HG03558 (cell line): ENCODE measurements at regions not wholly inside any gene's neighbourhood (a gene's known extent, or its start where the extent isn't known, plus 50 kb on each side); places are given as distances from the start of the nearest gene placed in this dataset.

Experiments
- ATAC-seq: cut with Tn5 transposase; IDR thresholded peaks from one replicate; pipeline ENCODE4 v1.9.1; 2021; ENCODE audit warnings: moderate number of reproducible peaks; ENCODE audit not compliant: unreplicated experiment; ENCODE audit errors: extremely low read depth

DNA sequence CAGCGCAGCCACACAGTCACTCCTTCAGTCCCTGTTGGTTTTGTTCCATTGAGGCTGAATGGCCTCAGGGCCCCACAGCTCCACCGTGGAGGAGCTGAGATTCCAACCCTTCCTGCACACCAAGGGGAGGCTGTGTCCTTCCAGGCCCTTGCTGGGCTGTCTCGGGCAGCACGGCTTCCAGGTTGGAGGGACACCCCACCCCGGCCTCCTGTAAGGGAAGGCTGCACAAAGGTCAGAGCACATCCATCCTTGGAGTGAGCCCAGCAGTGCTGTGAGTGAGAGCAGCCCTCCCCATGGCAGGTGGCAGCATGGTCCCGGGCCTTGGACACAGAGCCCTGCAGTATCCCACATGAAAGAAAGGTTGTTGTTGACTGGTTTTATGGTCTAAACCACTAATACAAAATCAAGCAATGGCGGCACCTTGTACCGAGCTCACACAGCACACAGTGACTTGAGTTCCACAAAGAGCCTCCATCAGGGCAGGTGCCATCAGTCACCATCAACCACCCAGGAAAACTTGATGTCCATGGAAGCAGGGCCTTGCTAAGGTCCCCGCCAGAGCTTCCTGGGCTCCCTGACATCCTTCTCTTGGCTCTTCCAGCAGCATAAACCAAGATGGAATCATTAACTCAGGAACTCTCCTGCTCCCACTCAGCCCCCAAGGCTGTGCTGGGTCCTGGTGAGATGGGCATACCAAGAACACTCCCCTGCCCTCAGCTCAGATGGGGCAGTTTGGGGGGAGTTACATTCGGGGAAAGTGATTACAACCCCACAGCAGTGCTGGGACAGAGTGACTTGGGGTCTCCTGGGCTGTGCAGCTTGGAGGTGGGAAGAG is 1500.4 kb downstream of the TBC1D22A start:
- no peak for ATAC-seq

DNA sequence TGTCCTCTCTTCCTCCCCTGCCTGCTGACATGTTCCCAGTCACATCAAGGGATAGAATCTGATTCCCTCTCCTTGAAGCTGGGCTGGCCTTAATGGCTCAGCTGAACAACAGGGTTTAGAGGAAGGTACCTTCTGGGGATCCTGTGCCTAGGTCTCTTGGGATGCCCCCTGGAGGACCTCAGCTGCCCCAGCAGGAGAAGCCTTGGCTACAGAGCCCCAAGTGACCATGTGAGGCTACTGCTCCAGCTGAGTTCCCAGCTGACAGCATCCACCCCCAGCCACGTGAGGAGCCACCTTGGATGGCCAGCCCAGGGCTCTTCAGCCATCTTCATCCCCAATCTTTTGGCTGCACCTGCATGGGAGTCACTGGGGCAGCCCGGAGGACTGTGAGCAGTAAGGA is 1499.3 kb downstream of the TBC1D22A start:
- no peak for ATAC-seq

DNA sequence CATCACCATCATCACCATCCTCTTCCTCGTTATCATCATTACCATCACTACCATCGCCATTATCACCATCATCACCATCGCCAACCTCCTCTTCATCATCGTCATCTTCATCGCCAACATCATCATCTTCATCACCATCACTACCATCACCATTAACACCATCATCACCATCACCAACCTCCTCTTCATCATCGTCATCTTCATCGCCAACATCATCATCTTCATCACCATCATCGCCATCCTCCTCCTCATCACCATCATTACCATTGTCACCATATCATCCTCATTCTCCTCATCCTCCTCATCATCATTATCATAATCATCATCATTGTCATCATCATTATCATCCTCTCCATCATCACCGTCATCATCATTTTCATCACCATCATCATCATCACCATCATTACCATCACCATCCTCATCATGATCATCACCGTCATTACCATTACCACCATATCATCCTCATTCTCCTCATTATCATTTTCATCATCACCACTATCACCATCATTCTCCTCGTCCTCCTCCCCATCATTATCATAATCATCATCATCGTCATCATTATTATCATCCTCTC is 1498.7 kb downstream of the TBC1D22A start:
- no peak for ATAC-seq

DNA sequence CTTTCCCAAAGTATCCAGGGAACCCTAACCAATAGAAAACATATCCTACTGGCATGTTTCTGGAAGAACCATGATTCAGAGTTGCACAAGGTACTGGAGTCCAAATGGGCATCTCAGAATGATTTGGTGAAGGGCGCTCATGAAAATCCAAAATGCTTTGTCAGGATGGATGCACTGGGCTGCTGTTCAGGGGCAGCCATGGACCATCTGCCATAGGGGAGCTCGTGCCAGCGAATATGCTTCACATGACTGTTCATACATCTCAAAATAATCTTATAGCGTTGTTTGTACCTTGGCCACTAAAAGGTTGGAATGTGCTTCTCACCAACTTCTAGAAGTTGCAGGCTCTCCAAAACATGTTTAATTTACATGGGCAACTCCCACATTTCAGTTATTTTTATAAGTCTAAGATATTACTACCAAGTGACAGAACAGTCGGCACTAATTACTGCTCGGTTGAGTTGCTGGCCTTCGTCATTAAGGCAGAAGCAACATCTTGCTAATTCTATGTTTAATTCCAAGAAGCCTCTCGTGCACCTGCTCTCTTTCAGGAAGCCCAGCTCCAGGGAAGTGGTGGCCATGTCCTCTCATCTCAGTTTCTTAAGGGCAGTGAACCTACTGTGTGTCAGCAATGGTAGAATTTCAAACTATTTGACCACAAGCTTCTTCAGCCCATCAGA is 1497.7 kb downstream of the TBC1D22A start:
- no peak for ATAC-seq

DNA sequence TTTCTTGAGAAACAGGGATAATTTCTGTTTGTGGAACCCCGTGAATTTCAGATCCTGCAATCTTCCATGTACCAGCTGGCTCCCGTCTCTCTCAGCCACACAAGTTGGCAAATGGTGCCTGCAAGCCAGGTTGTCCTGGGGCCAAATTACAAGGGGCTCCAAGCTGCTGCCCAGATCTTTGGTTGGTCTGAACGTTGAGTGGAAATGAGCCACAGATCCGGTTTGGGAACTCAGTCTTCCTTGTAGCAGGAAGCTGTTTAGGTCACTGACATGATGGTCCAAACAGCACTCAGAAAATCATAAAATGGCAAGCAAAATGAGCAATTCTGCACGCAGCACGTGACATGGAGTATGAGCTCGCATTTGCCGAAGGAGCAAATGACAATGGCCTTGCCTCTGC is 1496.4 kb downstream of the TBC1D22A start:
- ATAC-seq: no peak

DNA sequence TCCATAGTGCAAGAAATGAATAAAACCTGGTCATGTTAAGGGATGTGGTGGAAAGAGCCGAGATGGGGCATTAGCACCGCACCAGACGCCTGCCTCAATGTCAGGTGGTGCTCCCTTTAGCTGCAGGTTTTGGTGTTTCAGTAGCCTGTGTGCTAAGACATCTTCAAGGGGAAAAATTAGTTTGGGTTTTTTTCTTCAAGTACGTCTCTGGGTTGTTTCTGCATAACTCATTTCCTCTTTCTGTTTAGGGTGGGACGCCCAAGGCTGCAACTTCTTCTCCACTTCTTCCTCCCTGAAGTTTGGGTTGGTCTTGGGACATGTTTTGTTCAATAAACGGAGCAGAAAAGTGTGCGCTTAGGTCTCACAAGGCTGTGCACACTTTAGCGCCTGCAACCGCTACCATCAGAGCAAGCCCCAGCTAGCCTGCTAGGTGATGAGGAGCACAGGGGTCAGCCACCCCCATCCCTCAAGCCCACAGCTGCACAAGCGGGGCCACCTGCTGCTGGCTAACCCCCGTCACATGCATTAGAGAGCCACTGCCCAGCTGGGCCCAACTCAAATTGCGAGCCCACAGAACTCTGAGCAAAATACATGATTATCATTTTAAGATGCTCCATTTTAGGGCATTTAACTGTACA is 1495.7 kb downstream of the TBC1D22A start:
- no peak for ATAC-seq

DNA sequence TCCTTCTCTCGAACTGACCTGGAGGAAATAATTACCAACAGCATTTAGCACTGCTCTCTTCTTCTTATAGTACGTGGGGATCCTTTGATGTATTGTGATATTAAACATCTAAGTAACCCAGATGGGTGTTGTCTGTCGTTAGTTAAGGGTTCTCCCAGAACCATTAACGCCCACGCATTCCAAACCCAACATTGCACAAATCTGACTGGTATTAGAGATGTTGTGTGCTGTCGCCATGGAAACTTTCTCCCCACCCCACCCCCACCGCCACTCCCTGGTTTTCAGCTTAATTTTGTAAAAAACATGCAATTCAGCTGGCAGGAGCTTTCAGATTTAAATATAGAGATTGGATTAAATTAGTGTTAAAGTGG is 1495.2 kb downstream of the TBC1D22A start:
- no peak for ATAC-seq

DNA sequence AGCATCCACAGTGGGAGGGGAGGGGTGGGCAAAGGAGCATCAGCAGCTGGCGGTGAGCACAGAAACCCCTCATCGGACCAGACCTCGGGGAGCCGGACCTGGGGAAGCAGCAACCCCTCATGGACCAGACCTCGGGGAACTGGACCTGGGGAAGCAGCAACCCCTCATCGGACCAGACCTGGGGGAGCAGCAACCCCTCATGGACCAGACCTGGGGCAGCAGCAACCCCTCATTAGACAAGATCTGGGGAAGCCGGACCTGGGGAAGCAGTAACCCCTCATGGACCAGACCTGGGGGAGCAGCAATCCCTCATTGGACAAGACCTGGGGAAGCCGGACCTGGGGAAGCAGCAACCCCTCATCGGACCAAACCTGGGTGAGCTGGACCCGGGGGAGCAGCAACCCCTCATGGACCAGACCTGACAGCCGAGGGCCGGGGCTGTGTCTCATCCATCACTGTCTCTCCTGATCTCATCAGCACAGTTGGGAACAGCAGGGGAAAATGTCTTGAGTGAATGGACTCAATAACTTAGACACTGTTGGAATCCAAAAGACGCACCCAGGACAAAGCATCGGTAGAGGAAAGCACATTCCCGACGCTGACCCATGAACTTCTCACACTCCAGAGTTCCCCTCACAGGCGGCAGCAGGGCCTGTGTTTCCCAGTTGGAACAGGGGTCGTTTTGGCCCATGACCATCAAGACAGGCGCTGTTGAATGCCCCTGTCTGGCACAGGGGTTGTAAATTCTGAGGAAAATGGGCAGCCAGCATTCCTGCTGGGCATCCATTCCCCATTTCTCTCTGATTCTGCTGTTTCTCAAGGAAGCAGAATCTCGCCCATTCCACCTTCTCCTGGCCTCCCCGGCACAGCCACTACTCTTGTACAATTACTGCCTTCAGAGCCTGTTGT is 1494.6 kb downstream of the TBC1D22A start:
- no peak for ATAC-seq

DNA sequence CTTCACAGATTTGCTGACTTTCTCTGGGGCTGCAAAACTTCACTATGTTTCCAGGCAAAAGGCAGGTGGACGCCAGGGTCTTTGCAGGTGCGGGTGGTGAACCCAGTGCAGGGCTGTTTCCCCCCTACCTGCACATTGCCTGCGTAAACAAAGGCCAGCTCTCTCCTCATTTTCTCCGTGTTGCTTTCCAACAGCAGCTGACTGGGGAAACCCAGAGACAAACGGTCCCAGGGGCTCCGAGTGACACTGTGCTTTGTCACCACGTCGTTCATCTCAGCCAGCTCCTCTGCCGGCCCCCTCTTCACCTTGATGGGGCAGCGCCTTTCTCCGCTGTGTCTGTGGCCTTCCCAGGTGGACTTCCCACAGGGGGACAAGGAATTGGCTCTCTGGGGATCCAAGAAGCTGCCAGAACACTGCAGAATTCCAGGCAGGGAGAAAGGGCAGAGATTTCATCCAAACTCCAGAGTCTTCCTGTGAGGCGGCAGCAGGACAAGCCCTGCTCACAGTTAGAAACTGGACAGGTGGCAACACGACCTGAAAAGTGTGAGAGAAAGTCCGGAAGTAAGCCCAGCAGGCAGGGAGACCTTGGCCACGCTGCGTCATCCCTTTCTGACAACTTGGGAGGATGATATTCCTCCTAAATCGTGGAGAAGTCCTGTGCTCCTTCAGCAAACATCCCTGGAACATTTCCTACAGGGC is 1493.7 kb downstream of the TBC1D22A start:
- no peak for ATAC-seq

DNA sequence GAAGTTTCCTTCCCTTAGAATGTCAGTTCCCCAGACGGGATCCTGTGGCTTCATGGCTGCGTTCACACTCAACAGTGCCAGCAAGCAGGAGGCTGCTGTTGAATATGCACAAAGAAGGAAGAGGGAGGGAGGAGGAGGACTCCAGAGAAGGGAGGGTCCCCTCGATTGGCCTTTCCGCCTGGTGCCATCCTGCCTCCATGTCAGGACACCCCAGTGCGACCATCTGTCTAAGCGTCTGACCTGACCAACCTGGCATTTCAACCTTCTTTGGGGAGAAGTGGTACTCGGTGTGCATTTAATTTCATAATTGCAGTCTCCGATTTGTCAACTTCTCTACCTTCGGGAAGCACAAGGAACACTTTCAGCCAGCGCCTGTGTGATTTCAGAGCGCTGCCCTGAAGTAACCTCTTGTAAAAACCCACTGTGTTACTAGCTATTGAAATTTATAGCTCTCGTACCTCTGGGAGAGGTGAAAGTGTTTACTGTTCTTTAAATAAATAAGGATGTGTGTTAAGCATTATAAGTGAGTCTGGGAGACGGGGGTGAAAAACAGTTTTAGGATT is 1491.9 kb downstream of the TBC1D22A start:
- no peak for ATAC-seq

DNA sequence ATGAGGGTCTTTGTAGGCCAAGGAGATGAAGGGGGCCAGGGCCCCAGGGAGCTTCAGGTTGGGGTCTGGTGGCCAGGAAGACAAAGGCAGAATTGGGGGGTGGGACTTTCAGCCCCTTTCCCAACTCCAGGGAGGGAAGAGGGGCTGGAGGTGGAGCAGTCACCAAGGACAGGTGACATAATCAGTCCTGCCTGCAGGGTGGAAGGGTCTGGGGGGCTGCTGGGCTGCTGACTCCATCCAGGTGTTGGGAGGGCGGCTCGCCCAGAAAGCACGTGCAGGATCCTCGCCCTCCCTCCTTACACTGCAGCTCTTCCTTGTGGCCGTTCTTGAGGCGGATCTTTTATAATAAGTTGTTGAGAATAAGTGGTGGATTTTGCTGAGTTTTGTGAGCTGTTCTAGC is 1491.1 kb downstream of the TBC1D22A start:
- ATAC-seq: no peak

DNA sequence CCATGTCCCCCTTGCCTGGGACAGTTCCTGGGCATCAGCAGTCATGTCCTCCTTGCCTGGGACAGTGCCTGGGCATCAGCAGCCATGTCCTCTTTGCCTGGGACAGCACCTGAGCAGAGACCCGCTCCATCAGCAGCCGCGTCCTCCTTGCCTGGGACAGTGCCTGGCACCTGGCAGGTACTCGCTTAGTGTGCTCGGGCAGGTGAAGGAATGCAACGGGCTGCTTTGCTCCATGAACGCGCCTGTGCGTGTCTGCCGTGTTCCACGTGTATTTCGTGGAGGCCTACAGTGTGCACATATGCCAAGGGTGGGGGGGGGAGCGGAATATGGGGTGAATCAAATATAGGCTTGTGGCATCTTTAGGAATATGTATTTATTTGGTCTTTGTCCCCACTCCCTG is 1490.7 kb downstream of the TBC1D22A start:
- no peak for ATAC-seq

DNA sequence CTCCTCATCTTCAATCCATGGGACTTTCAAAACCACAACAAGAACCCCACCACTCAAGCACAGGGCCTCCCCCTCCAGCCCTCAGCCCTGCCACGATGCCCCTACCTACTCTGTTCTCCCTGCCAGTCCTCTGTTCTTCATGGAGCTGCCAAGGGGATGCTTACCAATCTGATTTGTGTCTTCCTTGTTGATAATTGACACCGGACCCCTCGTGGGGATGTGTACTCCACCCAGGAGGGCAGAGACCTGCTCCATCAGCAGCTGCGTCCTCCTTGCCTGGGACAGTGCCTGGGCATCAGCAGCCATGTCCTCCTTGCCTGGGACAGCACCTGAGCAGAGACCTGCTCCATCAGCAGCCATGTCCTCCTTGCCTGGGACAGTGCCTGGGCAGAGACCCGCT is 1489.2 kb downstream of the TBC1D22A start:
- ATAC-seq: no peak

DNA sequence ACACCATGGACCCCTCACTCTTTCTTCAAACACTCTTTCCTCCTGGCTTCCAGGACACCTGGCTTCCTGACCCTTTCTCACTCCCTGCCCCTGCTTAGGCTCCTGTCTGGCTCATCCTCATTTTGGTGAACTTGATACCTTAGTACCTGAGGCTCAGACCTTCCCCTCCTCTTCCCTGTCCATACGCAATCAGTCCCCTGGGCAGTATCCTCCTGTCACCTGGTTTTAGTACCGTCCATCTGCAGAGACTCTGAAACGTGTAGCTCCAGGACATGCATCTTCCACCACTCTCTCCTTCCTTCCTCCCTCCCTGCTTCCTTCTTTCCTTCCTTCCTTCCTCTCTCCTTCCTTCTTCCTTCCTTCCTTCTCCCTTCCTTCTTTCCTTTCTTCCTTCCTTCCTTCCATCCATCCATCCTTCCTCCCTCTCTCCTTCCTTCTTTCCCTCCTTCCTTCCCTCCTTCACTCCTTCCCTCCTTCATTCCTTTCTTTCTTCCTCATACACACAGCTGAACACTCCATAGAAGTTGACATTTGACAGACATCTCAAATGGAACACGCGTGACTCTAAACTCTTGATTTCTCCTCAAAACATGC is 1488.6 kb downstream of the TBC1D22A start:
- ATAC-seq: no peak

DNA sequence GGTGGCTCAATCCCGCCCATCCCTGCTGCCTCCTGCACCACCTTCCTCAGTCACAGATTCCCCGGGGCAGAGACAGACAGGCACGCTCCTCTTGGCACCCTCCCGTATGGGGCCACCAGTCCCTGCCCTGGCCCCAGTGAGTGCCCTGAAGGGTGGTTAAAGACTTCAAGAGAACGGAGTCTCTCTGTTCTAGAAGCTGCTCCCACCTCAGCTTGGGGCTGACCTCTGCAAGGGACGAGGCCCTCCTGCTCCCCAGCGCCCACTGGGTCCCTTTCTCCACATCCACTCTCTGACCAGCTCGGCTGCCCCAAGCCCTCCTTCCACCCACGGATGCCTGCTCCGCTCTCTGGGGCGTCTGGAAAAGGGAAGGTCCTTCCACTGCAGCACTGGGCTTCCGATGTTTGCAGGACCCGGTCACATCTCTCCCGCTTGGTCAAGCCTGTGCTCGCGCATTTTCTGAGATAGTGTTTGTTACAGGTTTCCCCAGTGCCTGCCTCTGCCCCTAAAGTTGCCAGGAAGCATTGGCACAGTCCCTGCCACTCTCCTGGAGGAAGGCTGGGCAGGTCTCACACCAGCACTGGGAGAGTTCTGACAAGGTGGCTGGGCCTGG is 1487.9 kb downstream of the TBC1D22A start:
- ATAC-seq: no peak

DNA sequence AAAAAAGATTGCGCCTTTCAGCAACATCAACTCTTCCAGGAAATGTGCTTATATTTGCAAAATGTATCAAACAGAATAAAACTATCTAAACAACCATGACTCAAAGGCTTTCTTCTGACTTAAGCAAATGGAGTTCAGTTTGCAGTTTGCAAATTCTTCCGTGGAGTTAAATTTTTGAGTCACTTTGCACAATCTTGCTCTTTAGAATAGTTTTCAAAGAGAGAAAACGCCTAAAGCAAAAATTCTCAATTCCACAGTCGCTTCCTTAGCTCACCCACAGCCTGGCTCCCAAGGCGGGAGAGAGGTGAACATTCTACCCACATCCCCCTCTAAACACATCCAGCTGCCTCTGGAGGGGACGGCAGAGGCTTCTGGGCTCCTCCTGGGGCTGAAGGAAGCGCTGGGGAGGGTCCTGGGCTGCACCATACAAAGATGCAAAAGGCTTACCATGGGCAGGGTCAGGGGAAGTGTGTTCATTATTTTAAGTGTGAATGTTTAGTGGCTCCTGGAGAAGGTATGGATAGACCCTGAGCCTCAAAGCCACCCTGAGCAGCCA is 1487.3 kb downstream of the TBC1D22A start:
- no peak for ATAC-seq

DNA sequence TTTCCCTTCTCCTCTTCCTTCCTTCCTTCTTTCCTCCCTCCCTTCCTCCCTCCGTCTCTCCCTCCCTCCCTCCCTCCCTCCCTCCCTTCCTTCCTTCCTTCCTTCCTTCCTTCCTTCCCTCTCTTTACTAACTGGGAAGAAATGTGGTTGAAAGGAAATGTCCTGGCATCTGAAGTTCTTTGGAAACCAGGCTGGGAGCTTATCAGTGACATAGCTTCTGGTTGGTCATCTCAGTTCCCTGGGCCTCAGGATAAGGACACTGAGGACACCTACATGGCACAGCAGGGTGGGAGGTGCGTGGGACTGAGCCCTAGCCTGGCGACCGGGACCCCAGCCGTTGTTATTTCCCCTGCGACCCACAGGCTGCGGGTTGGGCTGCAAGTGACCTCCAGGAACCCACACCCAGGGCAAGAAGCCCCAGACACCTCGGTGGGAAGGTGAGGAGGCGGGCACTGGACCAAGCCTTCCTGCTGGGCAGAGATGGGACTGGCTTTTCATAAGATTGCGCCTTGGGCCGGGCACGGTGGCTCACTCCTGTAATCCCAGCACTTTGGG is 1486.5 kb downstream of the TBC1D22A start:
- ATAC-seq: no peak

DNA sequence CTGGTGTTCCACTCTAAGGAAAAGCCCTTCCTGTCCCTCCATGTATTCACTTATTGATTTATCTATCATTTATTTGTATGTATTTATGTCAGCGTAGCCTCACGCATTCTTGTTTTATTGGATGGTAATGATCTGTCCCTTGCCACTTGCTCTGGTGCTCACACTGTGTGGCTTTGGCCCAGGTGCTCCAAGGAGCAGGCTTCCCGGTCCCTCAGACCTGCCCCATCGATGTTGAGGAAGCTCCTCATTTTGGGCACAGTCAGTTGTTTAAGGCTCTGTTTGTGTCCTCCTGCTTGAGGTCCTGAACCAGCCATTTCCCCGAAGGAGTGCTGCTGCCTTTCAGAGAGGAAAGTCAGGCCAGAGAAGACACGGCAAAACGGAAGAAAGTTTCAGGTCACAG is 1485.4 kb downstream of the TBC1D22A start:
- ATAC-seq: no peak
